HG02973 (cell line): ENCODE measurements at regions not wholly inside any gene's neighbourhood (a gene's known extent, or its start where the extent isn't known, plus 50 kb on each side); places are given as distances from the start of the nearest gene placed in this dataset.
"Not testable (repeated sequence)": the region's sequence is repeated elsewhere in the genome, so short reads cannot be mapped to it uniquely, and the experiment has no call there.

Source experiments
- ATAC-seq: cut with Tn5 transposase; IDR thresholded peaks from one replicate; pipeline ENCODE4 v1.9.1; 2021; ENCODE audit warnings: moderate library complexity; ENCODE audit not compliant: unreplicated experiment

- ATAC-seq: not testable (repeated sequence)
Observed at GRCh38 chrX:138264095-138264494, 447.4 kb downstream of the FGF13 start.

- no peak for ATAC-seq
Observed at GRCh38 chrX:138270931-138271330, 440.6 kb downstream of the FGF13 start.

GRCh38 chrX:138282598-138283150 lies 428.8 kb downstream of the FGF13 start:
- not testable (repeated sequence) for ATAC-seq

GRCh38 chrX:138287205-138287877 lies 424.2 kb downstream of the FGF13 start:
- no peak for ATAC-seq

- ATAC-seq: no peak
Observed at GRCh38 chrX:138294951-138295350, 416.6 kb downstream of the FGF13 start.

GRCh38 chrX:138298268-138298667 lies 413.2 kb downstream of the FGF13 start:
- no peak for ATAC-seq

- no peak for ATAC-seq
Observed at GRCh38 chrX:138345801-138346200, 365.7 kb downstream of the FGF13 start.

GRCh38 chrX:138349351-138349750 lies 362.2 kb downstream of the FGF13 start:
- ATAC-seq: no peak

- no peak for ATAC-seq
Observed at GRCh38 chrX:138378876-138379275, 332.6 kb downstream of the FGF13 start.

GRCh38 chrX:138408101-138408500 lies 303.4 kb downstream of the FGF13 start:
- ATAC-seq: no peak

- no peak for ATAC-seq
Observed at GRCh38 chrX:138411048-138411447, 300.5 kb downstream of the FGF13 start.
